CD14-positive monocyte (primary cell): ENCODE measurements at regions not wholly inside any gene's neighbourhood (a gene's known extent, or its start where the extent isn't known, plus 50 kb on each side); places are given as distances from the start of the nearest gene placed in this dataset.
"Not testable (repeated sequence)": the region's sequence is repeated elsewhere in the genome, so short reads cannot be mapped to it uniquely, and the experiment has no call there.

Experiments
- DNase-seq, 3 donors: peaks; one replicate each; pipeline ENCODE4 v3.0.0-alpha.2; 2011 to 2022
- H2AFZ ChIP-seq: 2 replicates; pipeline ENCODE4 v1.6.0; 2012; ENCODE audit warnings: mild to moderate bottlenecking, low read depth, low read length, inconsistent platforms; ENCODE audit not compliant: insufficient read depth, poor library complexity, severe bottlenecking
- H3K27ac ChIP-seq, 2 donors: 1 replicate in 1 of 2; 2 replicates in 1 of 2; pipeline ENCODE4 v1.5.1; 2012 to 2013; ENCODE audit warnings: low read length in 2 of 2, control low read depth in 1 of 2, inconsistent platforms in 1 of 2, low read depth in 1 of 2, mild to moderate bottlenecking in 1 of 2
- H3K27me3 ChIP-seq, 2 donors: one replicate each; pipeline versions ENCODE4 v1.6.0 to v1.6.1; 2011 to 2013; ENCODE audit warnings: low read length in 2 of 2; ENCODE audit not compliant: control insufficient read depth in 2 of 2, insufficient read depth in 2 of 2
- H3K36me3 ChIP-seq, 2 donors: replicated peaks in 1 of 2; 1 replicate in 1 of 2; 2 replicates in 1 of 2; pipeline versions ENCODE4 v1.5.1 to v1.6.1; 2012 to 2013; ENCODE audit warnings: low read length in 2 of 2, control low read depth in 1 of 2, inconsistent platforms in 1 of 2, mild to moderate bottlenecking in 1 of 2; ENCODE audit not compliant: insufficient read depth in 2 of 2, control insufficient read depth in 1 of 2
- H3K4me1 ChIP-seq, 2 donors: 1 replicate in 1 of 2; 2 replicates in 1 of 2; pipeline versions ENCODE4 v1.5.1 to v1.6.1; 2012 to 2013; ENCODE audit warnings: low read length in 2 of 2, control low read depth in 1 of 2, inconsistent platforms in 1 of 2, mild to moderate bottlenecking in 1 of 2, moderate library complexity in 1 of 2; ENCODE audit not compliant: insufficient read depth in 2 of 2, control insufficient read depth in 1 of 2
- H3K4me2 ChIP-seq: replicated peaks from 2 replicates; pipeline ENCODE3; 2012; ENCODE audit warnings: low read length, moderate library complexity, mild to moderate bottlenecking; ENCODE audit not compliant: poor library complexity, severe bottlenecking; ENCODE audit errors: extremely low read depth
- H3K4me3 ChIP-seq, 3 experiments: fragments of 200-600 bp in 1 of 3; sonication (generic) in 1 of 3; replicated peaks in 1 of 3; 1 replicate in 2 of 3; 2 replicates in 1 of 3; pipeline ENCODE4 v1.5.1; 2011 to 2013; ENCODE audit warnings: low read length in 3 of 3, mild to moderate bottlenecking in 3 of 3, control low read depth in 2 of 3, low read depth in 2 of 3, inconsistent platforms in 1 of 3, moderate library complexity in 1 of 3
- H3K79me2 ChIP-seq: 2 replicates; pipeline ENCODE4 v1.6.0; 2012; ENCODE audit warnings: mild to moderate bottlenecking, control low read depth, inconsistent platforms, low read length, moderate library complexity; ENCODE audit not compliant: insufficient read depth
- H3K9ac ChIP-seq: 2 replicates; pipeline ENCODE4 v1.6.0; 2017; ENCODE audit warnings: low read length, mild to moderate bottlenecking; ENCODE audit not compliant: insufficient read depth, poor library complexity, severe bottlenecking
- H3K9me3 ChIP-seq, 2 donors: replicated peaks in 1 of 2; 1 replicate in 1 of 2; 2 replicates in 1 of 2; pipeline versions ENCODE4 v1.5.1 to v1.6.1; 2012 to 2013; ENCODE audit warnings: low read length in 2 of 2, control low read depth in 1 of 2; ENCODE audit not compliant: control insufficient read depth in 1 of 2, insufficient read depth in 1 of 2
- H4K20me1 ChIP-seq: 2 replicates; pipeline ENCODE4 v1.6.0; 2012; ENCODE audit warnings: mild to moderate bottlenecking, low read length, control low read depth, moderate library complexity; ENCODE audit not compliant: insufficient read depth
- H3K27ac Mint-ChIP-seq, 7 donors: one replicate each; pipeline ENCODE4 v1.8.0; 2020; ENCODE audit warnings: mild to moderate bottlenecking in 7 of 7, mixed read lengths in 7 of 7, moderate library complexity in 6 of 7, inconsistent platforms in 2 of 7
- H3K27me3 Mint-ChIP-seq, 3 donors: one replicate each; pipeline ENCODE4 v1.8.0; 2021 to 2022; ENCODE audit warnings: low read depth in 3 of 3, mild to moderate bottlenecking in 3 of 3, mixed read lengths in 3 of 3, moderate library complexity in 3 of 3, inconsistent platforms in 1 of 3
- H3K36me3 Mint-ChIP-seq, 2 donors: one replicate each; pipeline ENCODE4 v1.8.0; 2020; ENCODE audit warnings: mixed read lengths in 2 of 2, inconsistent platforms in 1 of 2, mild to moderate bottlenecking in 1 of 2
- H3K4me1 Mint-ChIP-seq: one replicate; pipeline ENCODE4 v1.8.0; 2020; ENCODE audit warnings: mild to moderate bottlenecking, mixed read lengths
- H3K4me3 Mint-ChIP-seq, 2 donors: one replicate each; pipeline ENCODE4 v1.8.0; 2020; ENCODE audit warnings: mild to moderate bottlenecking in 2 of 2, mixed read lengths in 2 of 2, moderate library complexity in 1 of 2
- H3K9me3 Mint-ChIP-seq, 7 donors: one replicate each; pipeline ENCODE4 v1.8.0; 2020 to 2022; ENCODE audit warnings: mixed read lengths in 7 of 7, mild to moderate bottlenecking in 6 of 7, moderate library complexity in 6 of 7, inconsistent platforms in 2 of 7
- WGBS: methylation state at CpG from one replicate; pipeline ENCODE4 v1.1.5; 2013; ENCODE audit warnings: missing lambda C conversion rate; ENCODE audit not compliant: insufficient coverage; 5-methylcytosine and 5-hydroxymethylcytosine counted together
- intact Hi-C, 2 donors: fragments of 100-400 bp; cut with micrococcal nuclease; formaldehyde crosslinking; loops; one replicate each; pipeline versions ENCODE4 v1.15.0 to v1.15.1; 2023
- TF ChIP-seq, protein P1 (sequence below): fragments of 200-600 bp; IDR thresholded peaks from one replicate; pipeline ENCODE4 v1.8.0; 2022; ENCODE audit warnings: antibody characterized with exemption, mild to moderate bottlenecking

DNA sequence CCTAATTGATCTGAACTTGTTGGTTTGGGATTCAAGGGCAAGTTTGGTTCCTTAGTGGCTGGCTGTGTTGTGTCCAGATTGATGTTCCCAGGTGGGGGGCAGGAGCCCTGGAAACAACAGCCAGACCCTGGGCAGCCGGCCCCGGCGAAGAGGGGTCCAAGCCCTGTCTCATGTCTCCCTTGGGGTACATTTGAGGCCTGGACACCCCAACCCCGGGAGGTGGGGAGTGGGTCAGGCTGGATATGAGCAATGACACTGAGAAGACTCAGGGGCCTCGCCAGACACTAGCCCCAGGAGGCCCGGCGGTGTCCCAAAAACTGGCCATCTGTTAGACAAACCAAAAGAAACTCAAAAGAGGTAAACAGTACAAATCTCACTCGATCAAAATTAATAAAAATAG lies 79.6 kb downstream of the YTHDF1 start:
- H2AFZ ChIP-seq, result no peak overlapping the region
- H3K27ac ChIP-seq, result no peak overlapping the region
- Mint-ChIP-seq H3K27ac (no peak overlapping the region), H3K36me3 (no peaks in the 10 kb centered on the region), H3K9me3 (peaks cover 0 to 2% (median 0%) of the 10 kb centered on the region in 7 donors), H3K4me3 (no peak overlapping the region), H3K27me3 (peaks cover 1 to 8% (median 4%) of the 10 kb centered on the region in 3 donors), H3K4me1 (no peaks in the 10 kb centered on the region)
- H3K79me2 ChIP-seq, result no peaks in the 10 kb centered on the region
- no peaks in the 10 kb centered on the region for H3K27me3 ChIP-seq
- peaks cover 0 to 4% of the 10 kb centered on the region in 2 donors for H3K9me3 ChIP-seq
- 71% methylated on average over 4 of the region's 8 CpGs for WGBS
- DNase-seq, result no peak
- H3K36me3 ChIP-seq, result no peaks in the 10 kb centered on the region
- no peaks in the 10 kb centered on the region for H3K4me1 ChIP-seq
- TF ChIP-seq, protein P1, sequence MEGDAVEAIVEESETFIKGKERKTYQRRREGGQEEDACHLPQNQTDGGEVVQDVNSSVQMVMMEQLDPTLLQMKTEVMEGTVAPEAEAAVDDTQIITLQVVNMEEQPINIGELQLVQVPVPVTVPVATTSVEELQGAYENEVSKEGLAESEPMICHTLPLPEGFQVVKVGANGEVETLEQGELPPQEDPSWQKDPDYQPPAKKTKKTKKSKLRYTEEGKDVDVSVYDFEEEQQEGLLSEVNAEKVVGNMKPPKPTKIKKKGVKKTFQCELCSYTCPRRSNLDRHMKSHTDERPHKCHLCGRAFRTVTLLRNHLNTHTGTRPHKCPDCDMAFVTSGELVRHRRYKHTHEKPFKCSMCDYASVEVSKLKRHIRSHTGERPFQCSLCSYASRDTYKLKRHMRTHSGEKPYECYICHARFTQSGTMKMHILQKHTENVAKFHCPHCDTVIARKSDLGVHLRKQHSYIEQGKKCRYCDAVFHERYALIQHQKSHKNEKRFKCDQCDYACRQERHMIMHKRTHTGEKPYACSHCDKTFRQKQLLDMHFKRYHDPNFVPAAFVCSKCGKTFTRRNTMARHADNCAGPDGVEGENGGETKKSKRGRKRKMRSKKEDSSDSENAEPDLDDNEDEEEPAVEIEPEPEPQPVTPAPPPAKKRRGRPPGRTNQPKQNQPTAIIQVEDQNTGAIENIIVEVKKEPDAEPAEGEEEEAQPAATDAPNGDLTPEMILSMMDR, result no peak
- H4K20me1 ChIP-seq, result no peaks in the 10 kb centered on the region
- H3K9ac ChIP-seq, result no peak overlapping the region
- H3K4me3 ChIP-seq, result no peak overlapping the region
- H3K4me2 ChIP-seq, result no peak overlapping the region
- intact Hi-C loops, result no loop called here

DNA sequence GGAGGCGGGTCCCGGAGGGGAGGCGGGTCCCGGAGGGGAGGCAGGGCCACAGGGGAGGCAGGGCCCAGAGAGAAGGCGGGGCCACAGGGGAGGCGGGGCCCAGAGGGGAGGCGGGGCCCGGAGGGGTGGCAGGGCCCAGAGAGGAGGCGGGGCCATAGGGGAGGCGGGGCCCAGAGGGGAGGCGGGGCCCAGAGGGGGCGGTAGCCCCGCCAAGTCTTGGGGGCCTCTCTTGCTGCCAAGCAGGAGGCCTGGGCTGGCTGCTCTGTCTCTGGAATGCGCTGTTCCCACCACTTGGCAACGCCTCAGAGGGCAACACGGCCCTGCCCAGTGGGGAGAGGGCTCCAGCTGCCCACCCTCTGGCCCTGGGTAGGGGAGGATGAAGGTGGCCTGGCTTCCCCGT lies 80.5 kb downstream of the YTHDF1 start:
- Histone ChIP-seq H3K4me2 (no peak overlapping the region), H3K9me3 (peaks cover 0 to 4% of the 10 kb centered on the region in 2 donors), H3K79me2 (no peaks in the 10 kb centered on the region), H3K4me1 (no peaks in the 10 kb centered on the region), H3K27ac (no peak overlapping the region), H3K27me3 (no peaks in the 10 kb centered on the region), H3K4me3 (no peak overlapping the region), H2AFZ (no peak overlapping the region), H3K9ac (no peak overlapping the region), H4K20me1 (no peaks in the 10 kb centered on the region), H3K36me3 (no peaks in the 10 kb centered on the region)
- H3K36me3 Mint-ChIP-seq, result no peaks in the 10 kb centered on the region
- no peaks in the 10 kb centered on the region for H3K4me1 Mint-ChIP-seq
- no peak for DNase-seq
- no peak overlapping the region for H3K4me3 Mint-ChIP-seq
- H3K27me3 Mint-ChIP-seq, result peaks cover under 1 to 8% (median 4%) of the 10 kb centered on the region in 3 donors
- WGBS, result 88% methylated on average over 8 of the region's 17 CpGs
- H3K27ac Mint-ChIP-seq, result no peak overlapping the region
- intact Hi-C loops, result no loop called here
- peaks cover 0 to 2% (median 0%) of the 10 kb centered on the region in 7 donors for H3K9me3 Mint-ChIP-seq
- TF ChIP-seq, protein P1, result no peak

DNA sequence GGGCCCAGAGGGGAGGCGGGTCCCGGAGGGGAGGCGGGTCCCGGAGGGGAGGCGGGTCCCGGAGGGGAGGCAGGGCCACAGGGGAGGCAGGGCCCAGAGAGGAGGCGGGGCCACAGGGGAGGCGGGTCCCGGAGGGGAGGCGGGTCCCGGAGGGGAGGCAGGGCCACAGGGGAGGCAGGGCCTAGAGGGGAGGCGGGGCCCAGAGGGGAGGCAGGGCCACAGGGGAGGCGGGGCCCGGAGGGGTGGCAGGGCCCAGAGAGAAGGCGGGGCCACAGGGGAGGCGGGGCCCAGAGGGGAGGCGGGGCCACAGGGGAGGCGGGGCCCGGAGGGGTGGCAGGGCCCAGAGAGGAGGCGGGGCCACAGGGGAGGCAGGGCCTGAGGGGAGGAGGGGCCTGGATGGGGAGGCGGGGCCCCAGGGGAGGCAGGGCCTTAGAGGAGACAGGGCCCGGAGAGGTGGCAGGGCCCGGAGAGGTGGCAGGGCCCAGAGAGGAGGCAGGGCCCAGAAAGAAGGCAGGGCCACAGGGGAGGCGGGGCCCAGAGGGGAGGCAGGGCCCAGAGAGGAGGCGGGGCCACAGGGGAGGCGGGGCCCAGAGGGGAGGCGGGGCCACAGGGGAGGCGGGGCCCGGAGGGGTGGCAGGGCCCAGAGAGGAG lies 81.1 kb downstream of the YTHDF1 start:
- intact Hi-C loops, H3K36me3 ChIP-seq, H2AFZ ChIP-seq, H3K9me3 ChIP-seq, H3K27me3 ChIP-seq, H3K9me3 Mint-ChIP-seq, H3K4me1 ChIP-seq, H4K20me1 ChIP-seq, H3K27ac ChIP-seq, H3K4me3 ChIP-seq, H3K36me3 Mint-ChIP-seq, H3K27ac Mint-ChIP-seq, H3K4me2 ChIP-seq, H3K4me3 Mint-ChIP-seq, H3K79me2 ChIP-seq, DNase-seq, H3K4me1 Mint-ChIP-seq, H3K9ac ChIP-seq: not testable (repeated sequence)
- WGBS, result 82% methylated on average over 2 of the region's 29 CpGs
- peaks cover 2 to 10% (median 8%) of the 10 kb centered on the region in 3 donors for H3K27me3 Mint-ChIP-seq
